ENCODE measurements at regions not wholly inside any gene's neighbourhood (a gene's known extent, or its start where the extent isn't known, plus 50 kb on each side); places are given as distances from the start of the nearest gene placed in this dataset.

- H3K9me3 Mint-ChIP-seq = no peaks in the 10 kb centered on the region
- H3K4me3 Mint-ChIP-seq = no peak overlapping the region
- H3K4me1 Mint-ChIP-seq = no peaks in the 10 kb centered on the region
Measured at GRCh38 chr1:29482064-29482463, 245.7 kb downstream of the PTPRU start.

GRCh38 chr1:29481031-29481430 lies 244.7 kb downstream of the PTPRU start:
- intact Hi-C loops (cut with micrococcal nuclease) = no loop called here
- H3K27me3 Mint-ChIP-seq = peaks cover 30% of the 10 kb centered on the region
- DNase-seq = no peak
- H3K4me1 Mint-ChIP-seq = no peaks in the 10 kb centered on the region
- no peak overlapping the region for H3K27ac Mint-ChIP-seq
- no peaks in the 10 kb centered on the region for H3K9me3 Mint-ChIP-seq
- H3K4me3 Mint-ChIP-seq = no peak overlapping the region
- H3K36me3 Mint-ChIP-seq (ENCODE audit: low read depth) = no peaks in the 10 kb centered on the region

More at GRCh38 chr1:29482064-29482463, 245.7 kb downstream of the PTPRU start:
- peaks cover 23% of the 10 kb centered on the region for H3K27me3 Mint-ChIP-seq
- intact Hi-C loops (cut with micrococcal nuclease) = no loop called here
- no peak overlapping the region for H3K27ac Mint-ChIP-seq
- DNase-seq = no peak
- no peaks in the 10 kb centered on the region for H3K36me3 Mint-ChIP-seq (ENCODE audit: low read depth)

GRCh38 chr1:29478879-29479278 lies 242.6 kb downstream of the PTPRU start:
- Mint-ChIP-seq H3K9me3 (no peaks in the 10 kb centered on the region), H3K27me3 (peaks cover 35% of the 10 kb centered on the region), H3K4me3 (no peak overlapping the region), H3K36me3 (ENCODE audit: low read depth) (no peaks in the 10 kb centered on the region), H3K27ac (no peak overlapping the region), H3K4me1 (no peaks in the 10 kb centered on the region)
- intact Hi-C loops (cut with micrococcal nuclease) = no loop called here
- no peak for DNase-seq

GRCh38 chr1:29478151-29478791 lies 241.9 kb downstream of the PTPRU start:
- no peaks in the 10 kb centered on the region for H3K36me3 Mint-ChIP-seq (ENCODE audit: low read depth)
- no peaks in the 10 kb centered on the region for H3K4me1 Mint-ChIP-seq
- intact Hi-C loops (cut with micrococcal nuclease) = no loop called here
- DNase-seq = no peak
- H3K4me3 Mint-ChIP-seq = no peak overlapping the region
- H3K9me3 Mint-ChIP-seq = no peaks in the 10 kb centered on the region
- peaks cover 40% of the 10 kb centered on the region for H3K27me3 Mint-ChIP-seq
- no peak overlapping the region for H3K27ac Mint-ChIP-seq

GRCh38 chr1:29475326-29475725 lies 239.0 kb downstream of the PTPRU start:
- H3K4me1 Mint-ChIP-seq = no peaks in the 10 kb centered on the region
- intact Hi-C loops (cut with micrococcal nuclease) = no loop called here
- no peak overlapping the region for H3K27ac Mint-ChIP-seq
- H3K4me3 Mint-ChIP-seq = no peak overlapping the region
- no peaks in the 10 kb centered on the region for H3K36me3 Mint-ChIP-seq (ENCODE audit: low read depth)
- H3K9me3 Mint-ChIP-seq = no peaks in the 10 kb centered on the region
- DNase-seq = no peak
- peaks cover 38% of the 10 kb centered on the region for H3K27me3 Mint-ChIP-seq

GRCh38 chr1:29474274-29475244 lies 238.2 kb downstream of the PTPRU start:
- no peaks in the 10 kb centered on the region for H3K9me3 Mint-ChIP-seq

GRCh38 chr1:29473161-29473855 lies 237.0 kb downstream of the PTPRU start:
- no peak overlapping the region for H3K27ac Mint-ChIP-seq
- no peak for DNase-seq
- intact Hi-C loops (cut with micrococcal nuclease) = no loop called here
- H3K27me3 Mint-ChIP-seq = peaks cover 26% of the 10 kb centered on the region
- no peak overlapping the region for H3K4me3 Mint-ChIP-seq
- no peaks in the 10 kb centered on the region for H3K9me3 Mint-ChIP-seq
- H3K4me1 Mint-ChIP-seq = no peaks in the 10 kb centered on the region
- no peaks in the 10 kb centered on the region for H3K36me3 Mint-ChIP-seq (ENCODE audit: low read depth)

More at GRCh38 chr1:29474274-29475244, 238.2 kb downstream of the PTPRU start:
- H3K27ac Mint-ChIP-seq = no peak overlapping the region
- no peak for DNase-seq
- H3K27me3 Mint-ChIP-seq = peaks cover 36% of the 10 kb centered on the region
- H3K36me3 Mint-ChIP-seq (ENCODE audit: low read depth) = no peaks in the 10 kb centered on the region
- H3K4me3 Mint-ChIP-seq = no peak overlapping the region
- no peaks in the 10 kb centered on the region for H3K4me1 Mint-ChIP-seq
- intact Hi-C loops (cut with micrococcal nuclease) = no loop called here

GRCh38 chr1:29471487-29472313 lies 235.4 kb downstream of the PTPRU start:
- no peak overlapping the region for H3K4me3 Mint-ChIP-seq
- peaks cover 13% of the 10 kb centered on the region for H3K27me3 Mint-ChIP-seq
- intact Hi-C loops (cut with micrococcal nuclease) = no loop called here
- no peaks in the 10 kb centered on the region for H3K36me3 Mint-ChIP-seq (ENCODE audit: low read depth)
- no peaks in the 10 kb centered on the region for H3K9me3 Mint-ChIP-seq
- DNase-seq = no peak
- H3K27ac Mint-ChIP-seq = no peak overlapping the region
- H3K4me1 Mint-ChIP-seq = no peaks in the 10 kb centered on the region

- H3K27ac Mint-ChIP-seq = no peak overlapping the region
- intact Hi-C loops (cut with micrococcal nuclease) = no loop called here
- H3K36me3 Mint-ChIP-seq (ENCODE audit: low read depth) = no peaks in the 10 kb centered on the region
- H3K4me3 Mint-ChIP-seq = no peak overlapping the region
- H3K27me3 Mint-ChIP-seq = peaks cover 7% of the 10 kb centered on the region
- DNase-seq = no peak
- H3K4me1 Mint-ChIP-seq = no peaks in the 10 kb centered on the region
- H3K9me3 Mint-ChIP-seq = no peaks in the 10 kb centered on the region
Measured at GRCh38 chr1:29470788-29471119, 234.4 kb downstream of the PTPRU start.

- no peak for DNase-seq
- Mint-ChIP-seq H3K27ac (no peak overlapping the region), H3K4me1 (no peaks in the 10 kb centered on the region), H3K4me3 (no peak overlapping the region), H3K36me3 (ENCODE audit: low read depth) (no peaks in the 10 kb centered on the region), H3K9me3 (no peaks in the 10 kb centered on the region), H3K27me3 (peaks cover 6% of the 10 kb centered on the region)
- intact Hi-C loops (cut with micrococcal nuclease) = no loop called here
Measured at GRCh38 chr1:29470087-29470787, 233.9 kb downstream of the PTPRU start.

- H3K4me1 Mint-ChIP-seq = no peaks in the 10 kb centered on the region
- H3K27me3 Mint-ChIP-seq = peaks cover 6% of the 10 kb centered on the region
- no peak overlapping the region for H3K4me3 Mint-ChIP-seq
- no peak overlapping the region for H3K27ac Mint-ChIP-seq
- H3K9me3 Mint-ChIP-seq = no peaks in the 10 kb centered on the region
- intact Hi-C loops (cut with micrococcal nuclease) = no loop called here
- DNase-seq = no peak
- H3K36me3 Mint-ChIP-seq (ENCODE audit: low read depth) = no peaks in the 10 kb centered on the region
Measured at GRCh38 chr1:29469457-29469856, 233.1 kb downstream of the PTPRU start.

- Mint-ChIP-seq H3K27ac (no peak overlapping the region), H3K4me3 (no peak overlapping the region), H3K4me1 (no peaks in the 10 kb centered on the region), H3K9me3 (no peaks in the 10 kb centered on the region), H3K36me3 (ENCODE audit: low read depth) (no peaks in the 10 kb centered on the region), H3K27me3 (peaks cover 2% of the 10 kb centered on the region)
- intact Hi-C loops (cut with micrococcal nuclease) = no loop called here
- no peak for DNase-seq
Measured at GRCh38 chr1:29467989-29468900, 231.9 kb downstream of the PTPRU start.

Measured in activated CD4-positive, alpha-beta T cell treated with anti-CD3 and anti-CD28 coated beads, Interleukin-2, amount 10 ng/mL, durations not matched to agents 24 days and 14 days (primary cell).